K562 (cell line): ENCODE measurements at regions not wholly inside any gene's neighbourhood (a gene's known extent, or its start where the extent isn't known, plus 50 kb on each side); places are given as distances from the start of the nearest gene placed in this dataset.

Experiments used
- CBFB ChIP-seq: sonication (generic); formaldehyde crosslinking; IDR thresholded peaks from 2 replicates; pipeline ENCODE4 v1.4.0; 2020; ENCODE audit warnings: mild to moderate bottlenecking, missing genetic modification reagents
- EP300 ChIP-seq: IDR thresholded peaks from 2 replicates; pipeline ENCODE4 v1.6.1; 2012; ENCODE audit warnings: low read length, improper control_type of control experiment
- HEY1 ChIP-seq: fragments of 250-450 bp; sonication (Bioruptor Pico); IDR thresholded peaks from 2 replicates; pipeline ENCODE4 v1.5.0; 2020; ENCODE audit warnings: mild to moderate bottlenecking, moderate library complexity, borderline replicate concordance
- ZFP30 ChIP-seq: fragments of 250-450 bp; sonication (Bioruptor Pico); IDR thresholded peaks from 2 replicates; pipeline ENCODE4 v1.8.0; 2022; ENCODE audit warnings: moderate library complexity, mild to moderate bottlenecking, inconsistent platforms, borderline replicate concordance
- TF ChIP-seq, protein P1 (sequence below): fragments of 450-650 bp; IDR thresholded peaks from 2 replicates; pipeline ENCODE4 v1.6.1; 2017; ENCODE audit warnings: antibody characterized with exemption
- TF ChIP-seq, protein P2 (sequence below): fragments of 250-450 bp; sonication (Bioruptor Pico); IDR thresholded peaks from 2 replicates; pipeline ENCODE4 v1.5.0; 2020; ENCODE audit warnings: mild to moderate bottlenecking, borderline replicate concordance
- TF ChIP-seq, protein P3 (sequence below): sonication (generic); formaldehyde crosslinking; IDR thresholded peaks from 2 replicates; pipeline ENCODE4 v1.8.0; 2022; ENCODE audit warnings: missing genetic modification reagents, mild to moderate bottlenecking, borderline replicate concordance

- TF ChIP-seq, protein P1, sequence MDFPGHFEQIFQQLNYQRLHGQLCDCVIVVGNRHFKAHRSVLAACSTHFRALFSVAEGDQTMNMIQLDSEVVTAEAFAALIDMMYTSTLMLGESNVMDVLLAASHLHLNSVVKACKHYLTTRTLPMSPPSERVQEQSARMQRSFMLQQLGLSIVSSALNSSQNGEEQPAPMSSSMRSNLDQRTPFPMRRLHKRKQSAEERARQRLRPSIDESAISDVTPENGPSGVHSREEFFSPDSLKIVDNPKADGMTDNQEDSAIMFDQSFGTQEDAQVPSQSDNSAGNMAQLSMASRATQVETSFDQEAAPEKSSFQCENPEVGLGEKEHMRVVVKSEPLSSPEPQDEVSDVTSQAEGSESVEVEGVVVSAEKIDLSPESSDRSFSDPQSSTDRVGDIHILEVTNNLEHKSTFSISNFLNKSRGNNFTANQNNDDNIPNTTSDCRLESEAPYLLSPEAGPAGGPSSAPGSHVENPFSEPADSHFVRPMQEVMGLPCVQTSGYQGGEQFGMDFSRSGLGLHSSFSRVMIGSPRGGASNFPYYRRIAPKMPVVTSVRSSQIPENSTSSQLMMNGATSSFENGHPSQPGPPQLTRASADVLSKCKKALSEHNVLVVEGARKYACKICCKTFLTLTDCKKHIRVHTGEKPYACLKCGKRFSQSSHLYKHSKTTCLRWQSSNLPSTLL = no peak
- TF ChIP-seq EP300 (no peak), CBFB (CRISPR knock-in tag) (no peak), HEY1 (CRISPR knock-in tag) (no peak), ZFP30 (no peak)
- TF ChIP-seq, protein P2, sequence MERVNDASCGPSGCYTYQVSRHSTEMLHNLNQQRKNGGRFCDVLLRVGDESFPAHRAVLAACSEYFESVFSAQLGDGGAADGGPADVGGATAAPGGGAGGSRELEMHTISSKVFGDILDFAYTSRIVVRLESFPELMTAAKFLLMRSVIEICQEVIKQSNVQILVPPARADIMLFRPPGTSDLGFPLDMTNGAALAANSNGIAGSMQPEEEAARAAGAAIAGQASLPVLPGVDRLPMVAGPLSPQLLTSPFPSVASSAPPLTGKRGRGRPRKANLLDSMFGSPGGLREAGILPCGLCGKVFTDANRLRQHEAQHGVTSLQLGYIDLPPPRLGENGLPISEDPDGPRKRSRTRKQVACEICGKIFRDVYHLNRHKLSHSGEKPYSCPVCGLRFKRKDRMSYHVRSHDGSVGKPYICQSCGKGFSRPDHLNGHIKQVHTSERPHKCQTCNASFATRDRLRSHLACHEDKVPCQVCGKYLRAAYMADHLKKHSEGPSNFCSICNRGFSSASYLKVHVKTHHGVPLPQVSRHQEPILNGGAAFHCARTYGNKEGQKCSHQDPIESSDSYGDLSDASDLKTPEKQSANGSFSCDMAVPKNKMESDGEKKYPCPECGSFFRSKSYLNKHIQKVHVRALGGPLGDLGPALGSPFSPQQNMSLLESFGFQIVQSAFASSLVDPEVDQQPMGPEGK (CRISPR knock-in tag) = no peak
- TF ChIP-seq, protein P3, sequence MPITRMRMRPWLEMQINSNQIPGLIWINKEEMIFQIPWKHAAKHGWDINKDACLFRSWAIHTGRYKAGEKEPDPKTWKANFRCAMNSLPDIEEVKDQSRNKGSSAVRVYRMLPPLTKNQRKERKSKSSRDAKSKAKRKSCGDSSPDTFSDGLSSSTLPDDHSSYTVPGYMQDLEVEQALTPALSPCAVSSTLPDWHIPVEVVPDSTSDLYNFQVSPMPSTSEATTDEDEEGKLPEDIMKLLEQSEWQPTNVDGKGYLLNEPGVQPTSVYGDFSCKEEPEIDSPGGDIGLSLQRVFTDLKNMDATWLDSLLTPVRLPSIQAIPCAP (CRISPR knock-in tag) = no peak
Measured at GRCh38 chr9:90408659-90409058, 234.0 kb downstream of the DIRAS2 start.
